ENCODE measurements at regions not wholly inside any gene's neighbourhood (a gene's known extent, or its start where the extent isn't known, plus 50 kb on each side); places are given as distances from the start of the nearest gene placed in this dataset.

- no peak for TF ChIP-seq CTCF (conservative IDR thresholded peaks at IDR 0.05; ENCODE audit: low read length)
- TF ChIP-seq EZH2phosphoT487 (IDR thresholded peaks at IDR 0.05; ENCODE audit: borderline replicate concordance, low read depth, low read length) = no peak
Observed at GRCh38 chr6:16042751-16043150, 86.1 kb upstream of the MYLIP start.

Measured in OCI-LY7 (cell line).